Hematopoietic multipotent progenitor cell treated with erythropoietin and hydrocortisone succinate and interleukin-3 and kit ligand, for 4 days (in vitro differentiated cells): ENCODE measurements at regions not wholly inside any gene's neighbourhood (a gene's known extent, or its start where the extent isn't known, plus 50 kb on each side); places are given as distances from the start of the nearest gene placed in this dataset.

Experiments
- DNase-seq: peaks from one replicate; pipeline ENCODE4 v3.0.0-alpha.2; 2015

DNA sequence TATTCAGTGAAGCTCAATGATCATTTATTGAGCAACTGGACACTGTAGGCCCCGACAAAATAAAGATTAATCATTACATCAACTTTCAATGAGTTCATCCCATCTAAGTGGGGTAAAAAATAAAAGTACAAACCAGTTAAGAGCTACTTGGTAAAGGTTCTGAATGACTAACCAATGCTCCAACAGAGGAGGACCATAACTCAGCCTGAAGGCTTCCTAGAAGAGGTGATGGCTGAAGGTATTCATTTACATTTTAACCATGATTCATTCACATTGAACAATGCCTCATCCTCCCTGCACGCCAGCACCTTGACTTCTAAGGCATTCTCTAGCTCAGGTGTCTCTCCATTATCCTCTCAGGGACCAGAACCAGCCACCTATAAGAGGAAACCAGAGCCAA lies 201.4 kb downstream of the ZNF462 start:
- DNase-seq = no peak

DNA sequence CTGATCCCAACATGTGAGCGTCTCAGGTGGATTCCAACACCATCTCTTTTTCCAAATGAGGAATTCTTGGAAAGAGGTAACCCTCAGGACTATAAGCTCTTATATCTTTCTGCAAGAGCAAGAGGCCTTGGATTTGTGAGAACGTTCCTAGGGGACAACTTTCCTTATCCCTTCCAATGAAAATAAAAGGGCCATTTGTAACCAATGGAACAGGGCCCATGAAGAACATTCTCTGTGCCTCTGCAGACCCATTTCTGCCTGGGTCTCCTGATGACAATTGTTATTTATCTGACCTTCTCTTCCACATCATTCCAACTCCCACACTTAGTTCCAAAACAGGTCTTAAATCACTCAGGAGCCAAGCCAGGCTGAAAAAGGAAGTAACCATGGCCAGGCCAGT lies 202.6 kb downstream of the ZNF462 start:
- DNase-seq = no peak

DNA sequence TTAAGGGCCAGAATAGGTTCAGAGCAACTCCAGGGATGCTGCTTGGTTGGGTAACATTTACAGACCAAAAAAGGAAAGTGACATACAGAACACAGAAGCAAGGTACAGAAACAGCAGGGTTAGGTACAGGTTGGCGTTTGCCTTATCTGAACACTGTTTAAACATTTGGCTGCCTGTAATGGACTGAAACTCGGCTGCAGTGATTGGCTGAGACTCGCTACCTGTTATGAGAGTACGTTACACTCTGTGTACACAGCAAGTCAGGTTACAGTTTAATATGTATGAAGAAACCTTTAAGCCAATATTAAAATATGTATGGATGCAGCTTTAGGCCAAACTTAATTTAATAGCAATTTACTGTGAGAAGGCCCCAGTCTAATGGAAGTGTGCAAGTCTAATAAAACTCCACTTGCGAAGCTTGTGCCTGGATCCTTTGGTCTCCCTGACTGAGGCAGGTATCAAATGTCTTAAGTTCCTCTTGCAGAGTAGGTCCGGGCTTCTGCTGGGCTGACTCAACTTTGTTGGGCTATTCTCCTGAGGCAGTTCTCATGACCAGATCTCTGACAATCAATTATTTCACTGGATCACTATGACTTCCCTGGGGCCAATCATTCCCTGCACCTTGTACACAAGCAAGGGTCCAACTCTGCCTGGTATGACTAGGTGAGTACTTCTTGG lies 204.9 kb downstream of the ZNF462 start:
- DNase-seq = no peak

DNA sequence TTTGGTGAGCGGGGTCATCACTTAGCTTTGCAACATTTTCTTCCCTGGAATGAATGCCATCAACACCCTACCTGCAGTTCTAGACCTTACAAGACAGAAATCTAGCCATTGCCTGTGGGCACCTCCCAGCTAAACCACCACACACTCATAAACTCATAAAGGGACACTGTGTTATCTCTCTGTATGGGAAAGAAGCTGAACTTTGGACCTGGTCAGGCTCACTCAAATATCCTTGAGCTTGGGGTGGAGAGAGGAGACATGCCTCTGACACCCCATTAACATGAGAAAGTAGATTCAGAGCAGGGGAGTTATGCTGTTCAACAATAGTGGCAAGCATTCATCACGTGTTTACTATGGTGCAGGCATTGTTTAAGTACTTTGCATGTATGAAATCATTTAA lies 205.6 kb downstream of the ZNF462 start:
- DNase-seq = no peak

DNA sequence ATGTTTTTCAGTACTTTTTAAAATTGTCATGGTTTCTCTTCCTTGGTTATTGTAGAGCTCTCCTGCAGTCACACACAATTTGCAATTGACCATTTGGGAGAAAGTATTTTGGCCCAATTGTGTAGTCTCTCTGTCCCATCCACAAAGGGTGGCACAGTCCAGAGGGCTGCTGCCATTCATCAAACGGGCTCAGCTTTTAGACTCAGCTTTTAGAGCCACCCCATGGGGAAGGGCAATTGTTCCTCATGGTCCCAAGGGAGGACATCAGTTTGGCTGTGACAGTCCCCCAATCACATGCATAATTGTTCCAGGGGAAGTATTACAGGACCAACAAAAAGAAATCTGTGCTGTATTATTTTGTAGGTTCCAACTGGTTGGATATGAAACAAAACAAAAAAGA lies 207.6 kb downstream of the ZNF462 start:
- no peak for DNase-seq

DNA sequence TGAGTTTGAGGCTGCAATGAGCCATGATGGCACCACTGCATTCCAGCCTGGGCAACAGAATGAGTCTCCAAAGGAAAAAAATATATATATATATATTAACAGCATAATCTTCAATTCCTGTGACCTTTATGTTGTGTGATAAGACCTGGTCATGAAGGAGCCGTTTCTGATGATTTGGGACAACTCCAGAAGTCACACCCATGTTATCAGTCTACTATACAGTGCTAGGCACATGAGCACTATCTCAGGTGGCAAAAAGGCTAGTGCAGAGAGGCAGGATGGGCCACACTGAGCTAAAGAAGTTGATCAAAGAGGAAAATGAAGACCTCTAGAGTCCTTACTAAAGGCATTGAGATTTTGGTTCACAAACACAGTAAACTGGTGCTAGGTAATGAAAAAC lies 205.0 kb upstream of the RAD23B start:
- no peak for DNase-seq

DNA sequence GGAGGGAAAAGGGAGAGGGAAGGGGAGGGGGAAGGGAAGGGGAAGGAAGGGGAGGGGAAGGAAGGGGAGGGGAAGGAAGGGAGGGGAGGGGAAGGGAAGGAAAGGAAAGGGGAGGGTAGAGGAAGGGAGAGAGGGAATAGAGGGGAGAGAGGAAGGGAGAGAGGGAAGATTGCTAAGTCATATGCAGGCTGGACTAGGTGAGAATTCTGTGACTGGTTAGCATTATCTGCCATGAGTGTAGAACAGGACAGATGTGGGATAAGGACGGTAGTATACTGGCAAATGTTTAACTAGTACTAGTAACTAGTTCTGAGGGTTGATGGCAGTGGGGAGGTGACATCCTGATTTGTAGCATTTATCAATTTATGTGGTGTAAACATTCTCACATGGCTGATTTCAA lies 203.5 kb upstream of the RAD23B start:
- DNase-seq = no peak

DNA sequence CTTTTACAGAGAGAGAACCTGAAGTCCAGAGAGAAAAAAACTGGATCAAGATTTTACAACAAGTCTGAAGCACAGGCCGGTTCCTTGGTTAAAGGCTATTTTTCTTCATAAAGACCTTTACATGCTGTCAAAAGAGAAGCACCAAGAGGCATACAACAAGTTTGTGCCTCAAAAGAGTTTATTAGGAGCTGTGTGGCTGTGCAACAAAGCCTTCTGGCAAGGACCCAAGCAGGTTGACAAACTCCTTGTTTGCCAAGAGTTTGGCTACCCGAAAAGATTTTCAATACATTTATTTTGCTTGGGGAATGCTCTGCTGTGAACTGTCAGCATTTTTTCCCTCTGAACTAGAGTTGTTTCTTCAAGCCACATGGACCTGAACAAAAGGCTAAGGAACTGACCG lies 202.9 kb upstream of the RAD23B start:
- no peak for DNase-seq

DNA sequence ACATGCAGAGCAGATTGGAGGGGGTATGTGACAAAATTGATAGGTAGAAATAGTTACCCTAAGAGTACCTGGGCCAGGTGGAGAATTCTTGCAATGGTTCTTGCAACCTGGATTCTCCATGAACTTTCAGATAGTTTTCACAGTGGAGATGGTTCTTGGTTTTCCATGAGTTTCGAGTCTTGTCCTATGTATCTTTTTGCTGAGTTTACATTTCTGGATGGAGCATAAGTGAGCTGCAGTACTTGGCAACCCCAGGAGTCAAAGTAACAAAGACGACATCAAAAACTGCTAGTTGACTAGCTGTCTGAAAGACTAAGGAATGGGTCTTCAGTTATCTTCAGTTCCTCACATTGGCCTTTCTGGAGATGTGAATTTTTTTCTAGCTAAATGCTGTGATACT lies 196.6 kb upstream of the RAD23B start:
- DNase-seq = no peak

DNA sequence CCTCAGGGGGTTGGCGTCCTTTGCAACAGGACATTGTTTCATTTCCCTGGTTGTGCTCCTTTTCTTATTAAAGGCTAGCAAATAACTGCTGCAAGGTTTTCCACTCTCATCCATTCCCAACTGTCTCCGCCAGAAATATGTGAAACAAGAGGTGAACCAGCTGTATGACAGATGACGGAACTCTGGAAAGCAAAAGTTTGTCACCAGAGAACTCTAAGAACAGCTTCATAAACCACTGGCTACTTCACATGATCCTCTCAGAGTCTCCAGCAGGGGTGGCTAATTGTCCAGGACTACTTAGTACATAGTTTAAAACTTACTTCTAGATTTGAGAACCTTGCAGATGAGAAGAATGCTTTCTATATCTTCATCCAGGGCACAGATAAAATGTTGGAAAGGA lies 195.9 kb upstream of the RAD23B start:
- no peak for DNase-seq

DNA sequence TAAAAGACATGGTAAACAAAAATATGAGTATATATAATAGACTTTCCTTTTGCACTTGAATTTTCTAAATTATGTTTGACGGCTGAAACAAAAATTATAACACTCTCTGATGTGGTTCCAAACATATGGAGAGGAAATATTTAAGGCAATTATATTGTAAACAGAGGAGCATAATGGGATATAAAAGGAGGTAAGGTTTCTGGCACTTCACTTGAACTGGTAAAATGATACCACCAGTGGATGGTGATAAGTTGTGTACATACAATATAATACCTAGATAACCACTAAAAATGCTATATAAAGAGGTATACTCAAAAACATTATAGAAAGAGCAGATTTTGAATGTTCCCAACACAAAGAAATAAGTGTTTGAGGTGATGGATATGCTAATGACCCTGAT lies 192.9 kb upstream of the RAD23B start:
- no peak for DNase-seq

DNA sequence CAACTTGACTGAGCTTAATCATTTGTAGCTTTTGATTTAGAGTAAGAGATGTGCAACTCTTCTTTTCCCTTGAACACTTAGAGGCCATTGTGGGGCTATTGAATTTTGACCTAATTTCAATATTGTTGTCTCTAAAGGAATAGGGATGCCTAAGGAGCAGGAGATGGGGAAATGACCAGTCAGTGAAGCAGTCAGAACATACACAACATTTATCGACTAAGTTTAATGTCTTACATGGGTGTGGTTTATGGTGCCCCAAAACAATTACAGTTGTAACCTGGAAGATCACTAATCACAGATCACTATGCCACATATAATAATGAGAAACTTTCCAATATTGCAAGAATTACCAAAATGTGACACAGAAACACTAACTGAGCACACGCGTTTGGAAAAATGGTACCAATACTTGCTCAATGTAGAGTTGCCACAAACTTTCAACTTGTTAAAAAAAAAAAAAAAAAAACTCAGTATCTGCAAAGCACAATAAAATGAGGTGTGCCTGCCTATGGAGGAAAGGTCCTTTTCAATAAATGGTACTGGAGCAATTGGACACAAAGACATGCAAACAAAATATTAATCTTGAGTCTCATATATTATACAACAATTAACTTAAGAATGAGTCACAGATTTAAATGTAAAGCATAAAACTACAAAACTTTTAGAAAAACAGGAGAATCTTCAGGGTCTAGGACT lies 189.6 kb upstream of the RAD23B start:
- no peak for DNase-seq

DNA sequence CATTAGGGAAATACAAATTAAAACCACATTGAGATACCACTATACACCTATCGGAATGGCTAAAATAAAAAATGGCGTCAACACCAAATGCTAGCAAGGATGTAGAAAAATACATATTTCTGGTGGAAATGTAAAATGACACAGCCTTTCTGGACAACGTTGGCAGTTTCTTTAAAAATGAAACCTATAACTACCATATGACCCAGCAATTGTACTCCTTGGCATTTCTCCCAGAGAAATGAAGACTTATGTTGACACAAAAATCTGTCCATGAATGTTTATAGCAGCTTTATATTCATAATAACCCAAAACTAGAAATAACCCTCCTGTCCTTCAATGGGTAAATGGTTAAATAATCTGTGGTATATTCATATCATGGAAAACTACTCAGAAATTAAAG lies 188.7 kb upstream of the RAD23B start:
- no peak for DNase-seq

DNA sequence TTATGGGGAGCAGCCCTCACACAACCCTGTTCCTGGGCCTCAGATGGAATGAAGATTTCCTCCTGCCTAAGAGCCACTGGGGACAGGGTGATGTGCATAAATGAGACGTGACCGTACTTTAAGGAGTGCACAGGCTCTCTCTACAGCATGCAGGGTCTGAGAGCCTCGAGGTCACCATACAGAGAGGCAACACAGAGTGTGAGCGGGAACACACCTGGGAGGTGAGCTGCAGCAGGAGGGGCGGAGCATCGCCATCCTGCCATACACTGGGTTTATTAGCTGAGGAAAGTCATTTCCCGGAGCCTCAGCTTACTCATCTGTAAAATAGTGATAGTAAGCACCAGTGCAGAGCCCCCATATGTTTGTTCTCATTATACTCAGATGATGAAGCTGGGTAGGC lies 182.5 kb upstream of the RAD23B start:
- DNase-seq = no peak

DNA sequence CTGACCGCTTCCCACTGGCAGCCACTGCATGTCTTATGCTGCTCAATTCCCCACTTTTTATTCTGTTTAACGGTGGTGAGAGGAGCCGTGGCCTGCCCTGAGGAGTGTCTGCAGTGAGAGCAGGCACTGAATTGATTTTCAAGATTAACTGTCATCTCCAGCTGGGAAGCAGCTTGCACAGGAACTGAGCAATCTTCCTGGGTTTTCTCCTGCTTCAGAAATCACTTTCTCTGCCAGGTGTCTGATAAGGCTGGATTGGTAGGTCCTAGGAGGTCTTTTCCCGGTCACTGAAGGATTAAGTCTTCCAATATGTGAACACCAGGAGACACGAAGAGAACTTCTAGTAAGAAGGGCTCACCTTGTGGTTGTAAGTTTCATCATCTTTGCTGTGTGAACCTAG lies 181.1 kb upstream of the RAD23B start:
- no peak for DNase-seq

DNA sequence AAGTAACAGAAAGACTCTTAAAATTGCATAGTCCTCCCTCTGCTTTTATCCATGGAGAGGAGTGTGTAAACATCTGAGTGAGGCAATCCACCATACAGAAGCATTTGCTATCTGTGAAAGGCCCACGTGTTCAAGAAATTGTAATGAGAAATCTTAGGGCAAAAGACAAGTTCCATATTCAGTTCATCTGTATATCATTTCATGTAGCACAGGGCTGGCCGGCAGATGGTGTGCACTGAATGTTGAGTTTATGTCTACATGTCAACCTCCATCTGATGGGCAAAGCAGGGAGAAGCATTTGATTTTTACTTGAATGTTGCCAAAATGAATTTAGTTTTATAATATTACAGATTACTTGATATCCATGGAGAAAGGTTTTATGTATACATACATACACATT lies 179.5 kb upstream of the RAD23B start:
- no peak for DNase-seq

DNA sequence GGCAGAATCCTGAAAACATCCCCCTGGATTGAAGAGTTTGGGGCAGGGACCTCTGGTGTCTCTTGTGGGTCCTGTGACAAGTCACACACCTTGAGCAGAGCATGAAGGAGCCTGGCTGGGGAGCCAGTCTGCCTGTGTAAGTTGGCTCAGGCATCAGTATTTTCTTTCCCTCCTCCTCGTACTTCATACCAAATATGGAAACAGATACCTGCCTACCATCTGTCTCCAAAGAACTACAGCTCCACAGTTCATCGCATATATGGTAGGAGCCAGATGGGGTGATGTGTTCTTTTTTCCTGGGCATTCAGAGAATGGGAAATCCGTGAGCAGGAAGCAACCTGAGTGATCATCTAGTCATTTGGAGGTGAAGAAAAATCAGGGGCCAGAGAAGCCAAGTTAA lies 177.3 kb upstream of the RAD23B start:
- DNase-seq = no peak

DNA sequence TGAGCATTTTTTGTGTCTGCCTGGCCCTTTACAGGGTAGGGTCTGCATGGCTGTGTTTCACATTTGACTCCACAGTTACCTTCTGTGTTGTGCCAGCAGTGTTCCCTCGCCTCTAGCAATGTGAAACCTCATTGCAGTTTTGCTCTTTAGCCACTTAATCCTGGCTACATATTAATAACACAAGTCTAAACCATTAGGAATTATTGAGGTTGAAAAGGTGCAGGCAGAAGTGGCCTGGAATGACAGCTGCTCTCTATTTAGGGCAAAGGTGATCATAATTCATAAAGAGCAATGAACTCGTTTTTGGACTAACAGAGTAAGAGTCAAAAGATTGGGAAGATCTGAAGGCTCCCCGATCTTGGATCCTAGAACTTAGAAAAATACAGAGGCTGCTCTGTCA lies 176.7 kb upstream of the RAD23B start:
- no peak for DNase-seq

DNA sequence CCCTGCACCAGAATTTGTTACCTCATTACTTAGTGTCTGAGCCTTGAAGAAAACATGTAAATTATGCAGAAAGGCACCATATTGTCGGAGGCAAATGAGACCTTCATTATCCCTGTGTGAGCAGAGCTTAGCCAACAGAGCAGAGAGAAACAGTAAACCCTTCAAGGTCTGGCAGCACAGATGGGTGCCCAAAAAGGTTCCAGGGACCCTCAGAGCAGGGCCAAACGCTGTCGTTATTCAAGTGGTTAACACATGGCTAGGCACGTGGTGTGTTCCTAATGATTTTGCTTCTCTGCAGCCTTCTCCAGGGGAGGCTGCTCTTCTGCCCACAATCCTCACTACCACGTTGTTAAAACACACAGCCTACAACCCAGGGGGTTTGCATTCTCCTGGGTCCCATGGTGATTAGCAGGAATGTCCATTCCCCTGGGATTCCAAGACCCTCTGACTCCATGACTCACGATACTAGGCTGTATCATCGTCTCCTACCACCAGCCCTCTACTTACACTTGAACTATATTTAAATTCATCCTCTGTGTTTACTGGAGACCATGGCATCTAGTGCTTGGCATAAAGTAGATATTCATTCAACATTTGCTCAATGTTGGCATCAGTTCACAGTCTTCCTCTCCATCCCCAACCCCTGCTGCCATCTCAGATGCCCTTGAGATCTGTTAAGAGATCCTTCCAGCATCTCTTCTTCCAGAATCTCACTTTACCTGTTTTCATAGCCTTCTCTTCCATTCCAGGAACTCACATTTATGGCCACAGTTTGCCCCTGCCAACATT lies 174.5 kb upstream of the RAD23B start:
- no peak for DNase-seq

DNA sequence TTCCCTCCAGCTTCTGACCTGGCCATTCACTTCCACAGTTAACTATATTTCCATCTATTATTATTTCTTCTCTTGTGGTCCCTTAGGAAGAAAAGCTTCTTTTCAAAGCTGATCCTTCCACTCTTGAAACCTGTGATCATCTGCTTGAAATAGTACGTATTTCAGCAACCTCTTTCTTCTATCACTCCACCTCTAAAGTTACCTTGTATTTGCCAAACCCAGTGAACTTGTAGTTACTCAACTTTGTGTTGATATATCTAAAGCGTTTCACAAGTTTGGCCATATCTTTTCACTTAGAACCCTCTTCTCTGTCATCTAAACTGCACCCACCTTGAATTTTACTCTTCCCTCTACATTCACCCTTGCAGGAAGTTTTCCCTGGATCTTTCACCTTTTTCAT lies 173.8 kb upstream of the RAD23B start:
- no peak for DNase-seq

DNA sequence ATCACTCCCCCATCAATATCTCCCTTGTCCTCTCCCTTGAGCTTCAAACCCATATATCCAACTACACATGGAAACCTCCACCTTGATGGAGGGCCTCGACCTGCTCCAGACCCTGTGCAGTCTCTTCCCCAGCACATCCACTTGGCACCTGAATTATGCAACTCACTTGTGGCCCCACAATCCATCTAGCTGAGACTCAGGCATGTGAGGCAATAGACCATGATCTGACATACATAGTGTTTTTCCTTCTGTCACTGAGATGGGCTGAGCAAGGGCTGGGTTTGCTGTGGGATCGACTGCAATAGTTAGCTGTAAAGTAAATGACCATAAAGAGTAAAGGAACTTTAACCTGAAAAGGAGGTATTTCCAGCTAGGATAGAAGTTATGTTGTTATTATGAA lies 172.9 kb upstream of the RAD23B start:
- no peak for DNase-seq

DNA sequence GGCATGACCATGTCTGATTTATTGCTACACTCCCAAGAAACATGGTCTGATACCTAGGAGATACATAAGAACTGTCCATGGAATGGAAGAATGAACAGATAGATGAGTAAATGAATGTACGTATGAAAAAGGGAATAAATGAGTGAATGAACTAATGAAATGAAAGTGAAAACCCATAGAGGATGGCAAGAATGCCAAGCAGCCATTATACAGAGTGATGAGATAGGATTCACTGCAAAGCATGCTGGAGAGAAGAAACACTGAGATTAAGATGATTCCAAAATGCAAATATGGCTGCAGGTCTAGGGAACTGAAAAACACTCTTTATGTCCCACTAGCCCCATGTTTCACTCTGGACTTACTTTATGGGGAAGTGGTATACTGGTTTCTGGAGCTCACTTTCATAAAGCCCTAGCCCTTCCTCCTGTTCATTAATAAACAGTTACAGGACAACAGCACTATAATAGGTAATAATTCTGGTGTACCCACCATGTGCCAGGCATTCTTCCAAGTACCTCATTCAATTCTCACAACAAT lies 170.3 kb upstream of the RAD23B start:
- no peak for DNase-seq

DNA sequence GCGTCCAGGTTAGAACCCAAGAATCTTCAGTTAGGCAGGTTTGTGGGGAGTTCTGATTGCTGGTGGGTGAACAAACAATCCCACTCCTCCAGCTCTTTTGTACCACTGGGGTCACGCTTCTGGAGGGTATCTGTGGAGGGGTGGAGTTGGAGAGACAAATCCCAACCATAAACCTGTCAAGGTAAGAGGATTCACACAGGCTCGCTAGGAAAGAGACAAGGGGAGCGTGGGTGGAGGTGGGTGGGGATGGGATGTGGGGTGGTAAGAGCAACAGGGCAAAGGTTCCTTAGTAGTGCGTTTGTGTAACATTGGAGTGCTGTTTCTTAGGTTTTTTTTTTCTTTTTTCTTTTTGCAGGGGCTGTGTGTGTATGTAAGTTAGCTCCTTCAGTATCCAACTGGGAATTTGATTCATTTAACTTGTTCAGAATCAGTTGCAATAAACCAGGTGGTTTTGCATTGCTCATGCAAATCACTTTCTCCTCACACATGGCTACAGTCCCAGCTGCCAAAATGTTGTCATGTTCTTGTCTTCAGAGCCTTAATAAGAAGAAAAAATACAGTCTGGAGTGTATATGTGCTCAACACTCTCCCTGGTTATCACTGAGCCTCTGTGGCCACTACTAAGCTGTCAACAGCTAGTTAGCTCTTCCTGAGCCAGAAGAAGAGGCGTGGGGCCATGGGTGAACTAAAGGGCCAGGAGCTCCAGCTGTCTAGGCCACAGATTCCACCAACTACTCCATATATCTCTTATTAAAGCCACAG lies 164.0 kb upstream of the RAD23B start:
- DNase-seq = no peak
